GM23338 (cell line): ENCODE measurements at regions not wholly inside any gene's neighbourhood (a gene's known extent, or its start where the extent isn't known, plus 50 kb on each side); places are given as distances from the start of the nearest gene placed in this dataset.

Experiments used
- ATAC-seq: fragments of 200-7000 bp; cut with Tn5 transposase; 3 replicates; pipeline ENCODE4 v1.9.1; 2020
- DNase-seq: peaks from one replicate; pipeline ENCODE4 v3.0.0-alpha.2; 2015; ENCODE audit warnings: low spot score
- H2AFZ ChIP-seq: fragments of 200-600 bp; sonication (generic); 2 replicates; pipeline ENCODE4 v1.8.0; 2016; ENCODE audit warnings: antibody characterized with exemption, mild to moderate bottlenecking, moderate library complexity
- H3F3A ChIP-seq: fragments of 200-600 bp; sonication (generic); replicated peaks from 2 replicates; pipeline ENCODE4 v1.8.0; 2017; ENCODE audit warnings: antibody characterized with exemption, mixed run types, low read depth
- H3K27ac ChIP-seq: fragments of 200-600 bp; sonication (generic); 2 replicates; pipeline ENCODE4 v1.6.1; 2016; ENCODE audit warnings: low read depth
- H3K27me3 ChIP-seq: fragments of 200-600 bp; sonication (generic); 2 replicates; pipeline ENCODE4 v1.8.0; 2016; ENCODE audit warnings: mild to moderate bottlenecking, mixed run types, moderate library complexity; ENCODE audit not compliant: insufficient read depth
- H3K36me3 ChIP-seq: fragments of 200-600 bp; sonication (generic); 2 replicates; pipeline ENCODE4 v1.8.0; 2016; ENCODE audit warnings: mild to moderate bottlenecking; ENCODE audit not compliant: insufficient read depth
- H3K4me1 ChIP-seq: fragments of 200-600 bp; sonication (generic); 2 replicates; pipeline ENCODE4 v1.8.0; 2016; ENCODE audit warnings: mild to moderate bottlenecking, moderate library complexity; ENCODE audit not compliant: insufficient read depth
- H3K4me2 ChIP-seq: fragments of 200-600 bp; sonication (generic); 2 replicates; pipeline ENCODE4 v1.7.1; 2017; ENCODE audit warnings: mixed run types
- H3K4me3 ChIP-seq: fragments of 200-600 bp; sonication (generic); 2 replicates; pipeline ENCODE4 v1.6.1; 2016; ENCODE audit warnings: mixed run types
- H3K79me2 ChIP-seq: fragments of 200-600 bp; sonication (generic); replicated peaks from 2 replicates; pipeline ENCODE4 v1.8.0; 2017; ENCODE audit warnings: mild to moderate bottlenecking; ENCODE audit not compliant: insufficient read depth
- H3K9me2 ChIP-seq: fragments of 200-600 bp; sonication (generic); 2 replicates; pipeline ENCODE4 v1.8.0; 2017; ENCODE audit not compliant: insufficient read depth
- H4K20me1 ChIP-seq: fragments of 200-600 bp; sonication (generic); replicated peaks from 2 replicates; pipeline ENCODE4 v1.8.0; 2017; ENCODE audit warnings: mild to moderate bottlenecking; ENCODE audit not compliant: insufficient read depth
- H3K27ac Mint-ChIP-seq: 2 replicates; pipeline ENCODE4 v1.8.0; 2020; ENCODE audit warnings: inconsistent platforms, mild to moderate bottlenecking, moderate library complexity, mixed read lengths
- H3K27me3 Mint-ChIP-seq: 3 replicates; pipeline ENCODE4 v1.8.0; 2022; ENCODE audit warnings: low read depth, mild to moderate bottlenecking, moderate library complexity, mixed read lengths, inconsistent platforms; ENCODE audit not compliant: insufficient read depth, poor library complexity
- H3K36me3 Mint-ChIP-seq: 3 replicates; pipeline ENCODE4 v1.8.0; 2021; ENCODE audit warnings: low read depth, mild to moderate bottlenecking, inconsistent platforms, moderate library complexity, mixed read lengths
- H3K4me1 Mint-ChIP-seq: 3 replicates; pipeline ENCODE4 v1.8.0; 2020; ENCODE audit warnings: mild to moderate bottlenecking, inconsistent platforms, mixed read lengths
- H3K4me3 Mint-ChIP-seq: 3 replicates; pipeline ENCODE4 v1.8.0; 2021; ENCODE audit warnings: moderate library complexity, mild to moderate bottlenecking, inconsistent platforms, mixed read lengths
- H3K9me3 Mint-ChIP-seq: 3 replicates; pipeline ENCODE4 v1.8.0; 2020; ENCODE audit warnings: moderate library complexity, mild to moderate bottlenecking, inconsistent platforms, mixed read lengths
- CREB1 ChIP-seq: fragments of 250-450 bp; sonication (Bioruptor Pico); IDR thresholded peaks from 2 replicates; pipeline ENCODE4 v1.5.0; 2020; ENCODE audit warnings: low read depth, mild to moderate bottlenecking, moderate library complexity
- CTCF ChIP-seq, 2 experiments: fragments of 200-600 bp in 1 of 2; sonication (generic) in 1 of 2; conservative IDR thresholded peaks; 2 replicates each; pipeline versions ENCODE4 v1.5.1 to v1.6.1; 2016 to 2017; ENCODE audit warnings: antibody characterized with exemption in 2 of 2, low read depth in 2 of 2, mild to moderate bottlenecking in 2 of 2, moderate library complexity in 1 of 2
- ETS1 ChIP-seq: IDR thresholded peaks from 2 replicates; pipeline ENCODE4 v1.6.1; 2016; ENCODE audit warnings: antibody characterized with exemption
- EZH2 ChIP-seq: fragments of 200-600 bp; sonication (generic); IDR thresholded peaks from one replicate; pipeline ENCODE4 v1.8.0; 2017; ENCODE audit warnings: antibody characterized with exemption, mild to moderate bottlenecking, low read depth; ENCODE audit not compliant: unreplicated experiment
- EZH2phosphoT487 ChIP-seq: fragments of 200-600 bp; sonication (generic); IDR thresholded peaks from one replicate; pipeline ENCODE4 v1.8.1; 2018; ENCODE audit warnings: antibody characterized with exemption; ENCODE audit not compliant: unreplicated experiment
- JUNB ChIP-seq: IDR thresholded peaks from one replicate; pipeline ENCODE4 v1.6.1; 2016; ENCODE audit warnings: antibody characterized with exemption; ENCODE audit not compliant: unreplicated experiment
- NANOG ChIP-seq: IDR thresholded peaks from 2 replicates; pipeline ENCODE4 v1.6.1; 2016; ENCODE audit warnings: antibody characterized with exemption, borderline replicate concordance
- POLR2AphosphoS5 ChIP-seq: IDR thresholded peaks from 2 replicates; pipeline ENCODE4 v1.6.1; 2016; ENCODE audit warnings: antibody characterized with exemption, low read depth
- REST ChIP-seq: IDR thresholded peaks from one replicate; pipeline ENCODE4 v1.6.1; 2018; ENCODE audit warnings: antibody characterized with exemption; ENCODE audit not compliant: unreplicated experiment
- STAT1 ChIP-seq: IDR thresholded peaks from one replicate; pipeline ENCODE4 v1.6.1; 2016; ENCODE audit warnings: antibody characterized with exemption; ENCODE audit not compliant: unreplicated experiment
- ZNF114 ChIP-seq: fragments of 250-450 bp; sonication (Bioruptor Pico); IDR thresholded peaks from 2 replicates; pipeline ENCODE4 v1.5.0; 2020; ENCODE audit warnings: mild to moderate bottlenecking, moderate library complexity
- ZNF331 ChIP-seq: fragments of 250-450 bp; sonication (Bioruptor Pico); IDR thresholded peaks from 2 replicates; pipeline ENCODE4 v1.5.0; 2020; ENCODE audit warnings: low read depth, mild to moderate bottlenecking, moderate library complexity
- ZNF462 ChIP-seq: fragments of 250-450 bp; sonication (Bioruptor Pico); IDR thresholded peaks from 2 replicates; pipeline ENCODE4 v1.5.0; 2020; ENCODE audit warnings: mild to moderate bottlenecking, moderate library complexity

- no peaks in the 10 kb centered on the region; the same call in 2 of the 3 replicates for H3K9me3 Mint-ChIP-seq
- DNase-seq, result no peak
- H3K4me3 Mint-ChIP-seq, result no peak overlapping the region
- H3F3A ChIP-seq, result no peaks in the 10 kb centered on the region
- H3K27me3 ChIP-seq, result no peaks in the 10 kb centered on the region
- H3K36me3 Mint-ChIP-seq, result no peaks in the 10 kb centered on the region
- H3K4me3 ChIP-seq, result no peak overlapping the region
- H3K4me1 Mint-ChIP-seq, result peaks cover 3% of the 10 kb centered on the region; the same call in 2 of the 3 replicates
- ATAC-seq, result no peak
- H3K27ac Mint-ChIP-seq, result no peak overlapping the region
- H3K9me2 ChIP-seq, result peaks cover 13% of the 10 kb centered on the region; the same call in 1 of the 2 replicates
- no peak overlapping the region for H3K4me2 ChIP-seq
- H2AFZ ChIP-seq, result 0 out of 2 replicates have a peak overlapping the region, but pooled peaks have one; percentile 35
- TF ChIP-seq ETS1, result no peak
- TF ChIP-seq CTCF (conservative IDR thresholded peaks at IDR 0.05; ENCODE audit: low read depth in 2 of 2), result no peak
- no peak for TF ChIP-seq ZNF114 (CRISPR knock-in tag)
- TF ChIP-seq STAT1, result no peak
- no peak for TF ChIP-seq REST
- TF ChIP-seq JUNB, result no peak
- TF ChIP-seq CREB1 (CRISPR knock-in tag), result no peak
- no peak for TF ChIP-seq POLR2AphosphoS5
- TF ChIP-seq ZNF462, result no peak
- TF ChIP-seq ZNF331 (CRISPR knock-in tag), result no peak
- no peak for TF ChIP-seq NANOG
- TF ChIP-seq EZH2phosphoT487, result no peak
- no peak for TF ChIP-seq EZH2
- no peaks in the 10 kb centered on the region for H4K20me1 ChIP-seq
- no peak overlapping the region for H3K27ac ChIP-seq
- no peaks in the 10 kb centered on the region for H3K79me2 ChIP-seq
- H3K36me3 ChIP-seq, result no peaks in the 10 kb centered on the region
- no peaks in the 10 kb centered on the region for H3K4me1 ChIP-seq
- peaks cover 3% of the 10 kb centered on the region for H3K27me3 Mint-ChIP-seq
Measured at GRCh38 chr2:76332871-76333270, 622.2 kb upstream of the GCFC2 start.
